H7 (cell line): ENCODE measurements at regions not wholly inside any gene's neighbourhood (a gene's known extent, or its start where the extent isn't known, plus 50 kb on each side); places are given as distances from the start of the nearest gene placed in this dataset.
A peak's percentile ranks its signal among the peaks of the same experiment; 100 is the strongest.

Source experiments
- DNase-seq: peaks from one replicate; pipeline ENCODE4 v3.0.0; 2012
- H3K27me3 ChIP-seq: 2 replicates; pipeline ENCODE4 v1.6.0; 2011; ENCODE audit warnings: mild to moderate bottlenecking, low read length; ENCODE audit not compliant: control insufficient read depth, insufficient read depth
- H3K36me3 ChIP-seq: replicated peaks from 2 replicates; pipeline ENCODE4 v1.5.1; 2011; ENCODE audit warnings: low read length; ENCODE audit not compliant: control insufficient read depth, insufficient read depth
- H3K4me3 ChIP-seq: 2 replicates; pipeline ENCODE4 v1.5.1; 2011; ENCODE audit warnings: low read depth, mild to moderate bottlenecking, control low read depth, low read length, moderate library complexity; ENCODE audit not compliant: insufficient read depth

DNA sequence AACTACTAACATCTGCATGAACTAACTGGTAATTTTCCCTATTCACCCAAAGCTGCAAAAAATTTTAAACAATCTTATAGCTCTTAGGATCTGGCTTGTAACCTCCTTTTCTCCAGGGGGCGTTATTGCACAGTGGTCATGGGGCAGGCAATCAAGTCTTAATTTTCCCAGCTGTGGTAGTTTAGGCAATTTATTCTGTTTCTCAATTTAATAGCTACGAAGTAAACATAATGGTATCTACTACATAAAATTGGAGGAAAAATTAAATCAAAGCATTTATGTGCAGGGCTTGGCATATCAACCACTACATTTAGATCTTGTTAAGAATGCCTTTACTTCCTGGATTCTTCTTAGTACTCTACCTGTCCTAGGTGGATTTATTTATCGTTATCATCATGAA, 137.4 kb upstream of the GUCY1A1 start:
- Histone ChIP-seq H3K4me3 (no peak overlapping the region), H3K27me3 (no peaks in the 10 kb centered on the region), H3K36me3 (no peaks in the 10 kb centered on the region)
- DNase-seq, result peak; percentile 26

DNA sequence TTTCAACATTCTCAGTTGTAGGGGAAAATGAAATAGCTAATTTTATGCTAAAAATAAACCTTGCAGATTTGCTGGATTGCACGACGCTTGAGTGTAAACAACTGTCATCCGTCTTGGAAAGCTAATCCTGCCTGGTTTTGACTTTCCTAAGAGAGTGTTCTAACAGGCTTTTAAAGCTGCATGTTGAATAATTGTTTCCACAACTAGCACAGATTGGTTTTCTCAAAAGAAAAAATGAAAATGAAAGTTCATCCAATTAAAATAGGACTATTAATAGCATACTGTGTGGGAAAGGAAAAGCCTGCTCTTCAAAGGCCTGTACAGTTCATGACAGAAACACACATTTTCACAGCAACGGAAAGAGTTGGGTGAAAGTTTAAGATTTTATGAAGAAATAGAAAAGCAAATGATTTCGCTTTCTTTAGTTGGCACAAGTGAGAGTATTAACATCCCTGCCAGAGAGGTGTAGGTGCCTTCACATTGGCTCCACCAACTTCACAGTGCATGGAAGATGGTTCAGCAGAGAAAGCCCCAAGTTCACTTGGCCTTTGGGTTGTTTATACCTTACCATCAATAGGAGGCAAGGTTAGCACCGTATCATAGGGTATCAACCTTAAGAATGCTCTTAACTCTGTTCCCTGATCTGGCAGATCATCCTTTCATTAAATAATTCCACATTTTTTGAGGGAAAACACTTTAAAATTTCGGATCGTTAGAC, 140.0 kb upstream of the GUCY1A1 start:
- no peaks in the 10 kb centered on the region for H3K27me3 ChIP-seq
- H3K4me3 ChIP-seq, result no peak overlapping the region
- H3K36me3 ChIP-seq, result no peaks in the 10 kb centered on the region
- no peak for DNase-seq

DNA sequence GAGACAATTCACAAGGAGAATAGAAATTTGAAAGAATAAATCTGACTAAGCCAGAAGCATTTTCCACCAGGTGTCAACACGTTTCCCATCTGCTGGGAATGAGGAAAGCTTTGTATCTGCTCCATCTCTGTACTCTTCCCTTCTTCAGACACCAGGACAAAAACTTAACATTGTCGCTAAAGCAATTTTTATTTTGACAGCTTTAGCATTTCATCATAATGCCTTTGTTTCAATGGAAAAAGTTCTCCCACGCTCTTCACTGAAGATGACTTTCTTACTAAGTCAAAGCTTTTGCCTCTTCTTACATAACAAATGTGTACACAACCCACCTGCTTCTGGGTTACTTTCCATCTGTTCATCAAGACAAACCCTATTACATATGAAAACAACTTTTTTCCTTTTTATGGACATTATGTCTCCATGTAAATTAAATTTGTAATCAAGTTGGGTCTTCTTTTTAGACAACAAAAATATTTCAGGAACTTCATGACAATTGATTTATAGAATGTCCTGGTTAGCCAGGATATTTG, 141.7 kb upstream of the GUCY1A1 start:
- no peak for DNase-seq

DNA sequence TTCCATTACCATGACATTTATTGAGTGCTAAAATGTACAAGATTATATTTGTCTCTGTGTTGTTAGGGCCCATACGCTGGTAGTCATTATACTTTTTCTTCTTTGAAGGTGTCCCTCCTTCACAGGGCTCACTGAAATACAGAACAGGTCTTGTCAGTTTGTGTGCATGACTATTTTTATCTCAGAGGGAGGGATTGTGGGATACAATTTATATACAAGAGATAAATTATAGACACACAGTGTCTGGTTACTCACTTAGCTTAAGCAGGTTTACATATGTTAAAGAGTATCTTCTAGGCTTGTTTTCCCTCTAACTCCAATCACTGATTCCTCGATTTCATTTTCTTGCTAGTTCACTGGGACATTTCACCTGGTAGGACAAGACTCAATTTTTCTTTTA, 143.3 kb upstream of the GUCY1A1 start:
- H3K27me3 ChIP-seq, result no peaks in the 10 kb centered on the region
- no peak for DNase-seq

More for the DNA sequence above, 141.7 kb upstream of the GUCY1A1 start:
- H3K27me3 ChIP-seq, result no peaks in the 10 kb centered on the region
- no peaks in the 10 kb centered on the region for H3K36me3 ChIP-seq
- H3K4me3 ChIP-seq, result no peak overlapping the region

DNA sequence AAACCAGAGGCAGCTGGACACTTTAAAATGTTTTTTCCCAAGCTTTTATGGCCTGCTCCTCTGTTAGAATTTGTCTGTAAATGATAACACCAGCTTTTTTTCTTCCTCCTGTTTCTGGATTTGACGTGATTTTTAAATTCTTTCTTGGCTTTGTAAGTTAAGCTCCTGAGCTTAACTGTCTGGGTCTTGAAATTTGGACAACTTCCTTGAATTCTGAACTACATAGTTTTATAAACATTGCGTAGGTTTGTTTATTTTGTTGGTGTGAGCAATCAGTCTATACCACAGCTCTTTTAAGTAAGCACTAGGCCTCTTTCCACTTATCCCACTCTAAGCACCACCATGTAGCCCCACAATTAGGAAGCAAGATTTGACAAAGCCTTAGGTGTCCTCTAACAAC, 144.4 kb upstream of the GUCY1A1 start:
- DNase-seq, result no peak
- H3K27me3 ChIP-seq, result no peaks in the 10 kb centered on the region
- H3K36me3 ChIP-seq, result no peaks in the 10 kb centered on the region
- H3K4me3 ChIP-seq, result no peak overlapping the region

More for the DNA sequence above, 143.3 kb upstream of the GUCY1A1 start:
- no peak overlapping the region for H3K4me3 ChIP-seq
- no peaks in the 10 kb centered on the region for H3K36me3 ChIP-seq

DNA sequence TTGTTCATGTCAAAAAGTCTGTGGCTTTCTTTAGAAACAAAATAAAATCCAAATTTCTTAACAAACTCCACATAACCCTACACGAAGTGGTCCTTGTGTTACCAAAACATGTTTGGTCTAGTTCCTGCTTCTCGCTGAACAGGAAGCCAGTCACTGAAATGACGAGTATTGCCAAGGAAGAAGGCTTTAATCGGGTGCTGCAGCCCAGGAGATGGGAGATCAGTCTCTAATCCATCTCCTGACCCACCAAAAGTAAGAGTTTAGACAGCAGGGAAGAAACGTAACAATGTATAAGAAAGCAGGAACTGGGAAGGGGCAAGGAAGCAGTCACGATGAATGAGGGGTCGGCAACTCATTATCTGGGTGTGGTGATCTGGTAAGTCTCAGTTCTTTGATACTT, 144.6 kb upstream of the MAP9 start:
- no peaks in the 10 kb centered on the region for H3K27me3 ChIP-seq
- no peak overlapping the region for H3K4me3 ChIP-seq
- DNase-seq, result no peak
- no peaks in the 10 kb centered on the region for H3K36me3 ChIP-seq

DNA sequence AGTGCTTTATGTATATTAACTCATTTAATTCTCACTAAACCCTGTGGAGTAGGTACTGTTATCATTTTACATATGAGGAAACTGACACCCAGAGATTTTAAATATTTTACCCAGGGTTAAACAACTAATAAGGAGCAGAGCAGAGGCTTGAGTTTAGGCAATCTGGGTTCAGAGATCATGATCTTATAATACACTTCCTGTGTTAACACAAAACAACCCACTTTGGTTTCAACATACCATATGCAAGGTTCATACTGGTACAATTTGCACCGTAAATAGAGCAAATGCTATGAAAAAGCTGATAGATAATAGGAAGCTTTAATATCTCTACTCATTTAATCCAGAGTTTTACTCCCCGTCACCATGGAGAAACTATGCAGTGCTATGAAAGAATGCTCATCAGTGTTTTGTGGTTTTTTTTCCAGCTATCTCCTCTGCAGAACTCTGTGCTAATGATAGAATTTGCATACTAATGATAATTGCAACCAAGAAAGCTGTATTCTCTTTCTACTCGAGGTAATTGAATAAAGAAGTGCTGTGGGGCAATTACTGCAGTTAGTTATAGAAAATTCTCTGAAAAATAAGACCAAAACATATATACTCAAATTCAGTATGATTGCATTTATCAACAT, 138.8 kb upstream of the MAP9 start:
- Histone ChIP-seq H3K27me3 (no peaks in the 10 kb centered on the region), H3K36me3 (no peaks in the 10 kb centered on the region), H3K4me3 (no peak overlapping the region)
- DNase-seq, result no peak

DNA sequence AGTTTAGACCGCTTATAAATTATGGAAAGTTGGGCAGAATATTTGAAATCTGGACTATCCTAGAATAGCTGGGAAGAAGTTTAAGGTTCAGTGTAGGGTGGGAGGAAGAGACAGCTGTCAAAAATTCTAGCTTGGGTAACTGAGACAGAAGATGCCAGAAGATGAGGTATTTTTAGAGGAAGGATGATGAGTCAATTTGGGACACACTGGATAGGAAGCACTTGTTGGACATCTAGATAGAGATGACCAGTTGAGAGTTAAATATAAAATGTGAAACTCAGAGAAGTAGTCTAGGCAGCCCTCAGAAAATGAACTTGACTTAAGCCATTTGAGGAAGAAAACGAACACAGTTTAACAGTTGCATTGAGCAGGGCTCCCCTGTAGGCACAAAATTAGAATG, 137.9 kb upstream of the MAP9 start:
- no peak for DNase-seq
- Histone ChIP-seq H3K4me3 (no peak overlapping the region), H3K36me3 (no peaks in the 10 kb centered on the region), H3K27me3 (no peaks in the 10 kb centered on the region)

DNA sequence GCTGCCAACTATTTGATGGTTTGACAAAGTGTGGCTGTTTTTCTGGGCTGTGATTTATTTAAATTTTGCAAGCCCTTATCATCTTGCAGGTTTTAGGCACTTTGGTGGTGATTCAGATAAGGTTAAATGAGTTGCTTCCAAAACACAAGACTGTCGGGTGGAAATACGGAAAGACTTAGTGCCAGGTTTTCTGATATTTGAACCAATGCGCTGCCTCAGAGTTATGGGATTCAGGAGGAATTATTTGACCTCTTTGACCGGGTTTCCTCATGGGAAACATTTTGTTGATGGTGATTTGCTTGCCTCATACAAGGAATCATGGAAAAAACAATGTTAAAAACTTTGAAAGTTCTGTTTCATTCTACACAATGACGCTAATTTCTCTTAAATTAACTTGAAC, 136.1 kb upstream of the MAP9 start:
- no peak for DNase-seq
- Histone ChIP-seq H3K4me3 (no peak overlapping the region), H3K27me3 (no peaks in the 10 kb centered on the region), H3K36me3 (no peaks in the 10 kb centered on the region)

DNA sequence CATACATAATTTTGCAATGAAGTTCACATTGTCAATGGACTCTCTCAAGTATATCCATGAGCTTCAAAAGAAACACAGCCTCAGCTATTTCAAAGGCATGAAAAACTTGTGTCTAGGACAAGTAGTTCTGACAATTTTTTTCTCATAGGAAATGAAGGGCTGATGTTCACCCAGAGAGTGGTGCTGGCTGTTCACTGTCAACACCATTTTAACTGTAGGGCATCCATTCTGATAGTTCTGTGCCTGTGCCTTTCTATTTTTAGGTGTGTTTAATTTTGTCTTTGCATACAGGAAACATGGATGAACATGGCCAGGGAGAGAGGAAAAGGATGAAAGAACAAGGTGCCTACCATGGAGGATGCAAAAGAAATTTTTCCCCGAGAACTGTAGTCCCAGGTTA, 135.3 kb upstream of the MAP9 start:
- Histone ChIP-seq H3K27me3 (no peaks in the 10 kb centered on the region), H3K4me3 (no peak overlapping the region), H3K36me3 (no peaks in the 10 kb centered on the region)
- DNase-seq, result no peak

DNA sequence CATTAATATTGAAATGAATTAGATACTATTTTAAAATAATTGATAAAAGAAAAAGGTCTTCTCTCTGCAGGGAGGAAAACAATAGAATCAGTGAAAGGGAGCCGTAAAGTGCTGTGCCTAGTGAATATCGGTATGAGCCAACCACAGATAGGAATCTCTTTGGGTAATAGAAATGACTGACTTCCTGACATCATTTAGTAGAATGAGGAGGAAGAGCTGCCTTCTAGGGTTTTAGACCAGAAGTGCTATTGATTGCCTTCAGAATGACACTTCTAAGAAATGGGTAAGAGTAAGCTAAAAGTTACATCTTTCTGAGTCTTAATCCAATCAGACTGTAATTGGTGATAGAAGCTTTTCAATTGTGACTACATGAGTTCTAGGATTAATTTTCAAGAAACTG, 134.0 kb upstream of the MAP9 start:
- no peak overlapping the region for H3K4me3 ChIP-seq
- no peak for DNase-seq
- no peaks in the 10 kb centered on the region for H3K27me3 ChIP-seq
- H3K36me3 ChIP-seq, result no peaks in the 10 kb centered on the region

DNA sequence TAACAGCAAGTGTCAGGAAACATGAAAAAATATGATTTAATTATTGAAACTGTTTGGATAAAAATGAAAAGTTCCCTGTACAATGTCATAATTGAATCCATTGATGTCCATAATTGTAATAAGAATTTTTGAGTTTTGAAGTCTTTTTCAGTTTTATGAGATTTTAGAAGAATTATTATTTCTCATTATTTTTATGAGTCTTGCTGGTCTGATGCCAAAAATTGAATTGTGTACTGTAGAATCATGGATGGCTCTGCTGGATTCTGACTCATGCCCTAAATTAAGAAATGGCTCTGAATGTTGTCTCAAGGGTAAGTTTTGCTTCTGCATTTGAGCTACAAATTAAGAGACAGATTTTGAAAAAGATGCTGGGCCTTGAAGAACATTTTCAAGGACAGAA, 132.8 kb upstream of the MAP9 start:
- no peaks in the 10 kb centered on the region for H3K36me3 ChIP-seq
- DNase-seq, result no peak

DNA sequence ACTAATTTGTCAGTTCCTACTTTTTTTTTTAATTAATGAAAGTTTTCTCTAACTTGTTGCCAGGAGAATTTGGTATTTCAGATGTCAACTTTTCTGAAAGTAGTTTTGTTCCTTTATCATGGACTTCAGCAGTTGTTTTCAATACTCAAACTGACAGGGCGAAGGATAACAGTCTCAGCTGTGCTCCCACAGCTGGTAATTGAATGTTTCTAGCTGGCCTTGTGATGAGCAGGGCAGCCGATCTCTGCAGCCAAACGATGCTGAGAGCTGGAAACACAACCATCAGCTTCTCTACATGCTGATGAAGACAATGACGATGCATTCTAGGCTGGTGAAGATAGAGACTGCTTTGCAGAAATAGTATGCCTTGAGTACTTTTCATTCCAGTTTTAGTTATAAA, 130.0 kb upstream of the MAP9 start:
- DNase-seq, result no peak
- Histone ChIP-seq H3K27me3 (no peaks in the 10 kb centered on the region), H3K36me3 (no peaks in the 10 kb centered on the region), H3K4me3 (no peak overlapping the region)

More for the DNA sequence above, 132.8 kb upstream of the MAP9 start:
- no peaks in the 10 kb centered on the region for H3K27me3 ChIP-seq
- no peak overlapping the region for H3K4me3 ChIP-seq

DNA sequence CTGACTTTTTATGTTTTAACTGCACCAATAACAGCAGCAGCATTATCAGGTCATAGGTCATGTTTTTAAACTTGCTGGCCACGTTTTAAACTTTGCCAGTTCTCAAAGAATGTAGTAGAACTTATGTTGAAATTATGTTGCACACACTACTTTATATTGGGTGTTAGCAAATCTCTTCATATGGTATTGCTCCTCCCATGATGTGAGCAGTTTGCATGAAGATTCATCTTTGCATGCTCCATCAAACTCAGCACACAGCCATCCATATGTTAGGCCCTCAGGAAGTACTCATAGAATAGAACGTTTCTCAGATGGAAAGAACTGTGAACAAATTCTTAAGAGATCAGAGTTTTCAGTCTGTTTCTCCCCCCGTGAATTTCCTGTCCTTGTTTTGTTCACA, 128.6 kb upstream of the MAP9 start:
- Histone ChIP-seq H3K4me3 (no peak overlapping the region), H3K36me3 (no peaks in the 10 kb centered on the region), H3K27me3 (no peaks in the 10 kb centered on the region)
- DNase-seq, result no peak

DNA sequence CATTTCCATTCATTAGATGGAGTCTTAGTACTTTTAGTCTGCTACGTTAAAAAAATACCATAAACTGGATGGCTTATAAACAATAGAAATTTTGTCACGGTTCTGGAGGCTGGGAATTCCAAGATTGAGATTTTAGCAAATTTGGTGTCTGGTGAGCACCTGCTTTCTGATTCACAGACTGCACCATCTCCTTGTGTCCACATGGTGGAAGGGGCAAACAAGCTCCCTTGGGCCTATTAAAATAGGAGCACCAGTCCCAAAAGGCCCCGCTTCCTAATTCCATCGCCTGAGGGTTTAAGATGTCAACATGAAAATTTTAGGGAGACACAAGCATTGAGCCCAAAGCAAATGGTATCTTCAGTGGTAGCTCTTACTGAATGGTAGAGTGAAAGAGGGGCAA, 120.5 kb upstream of the MAP9 start:
- H3K27me3 ChIP-seq, result no peaks in the 10 kb centered on the region
- no peaks in the 10 kb centered on the region for H3K36me3 ChIP-seq
- peak; percentile 24 for DNase-seq
- H3K4me3 ChIP-seq, result no peak overlapping the region
